HepG2 (cell line): ENCODE measurements at regions not wholly inside any gene's neighbourhood (a gene's known extent, or its start where the extent isn't known, plus 50 kb on each side); places are given as distances from the start of the nearest gene placed in this dataset.

Source experiments
- ERF ChIP-seq: IDR thresholded peaks from 2 replicates; pipeline ENCODE4 v1.6.1; 2018; ENCODE audit warnings: missing biosample characterization, missing genetic modification reagents
- GMEB1 ChIP-seq: sonication (generic); formaldehyde crosslinking; IDR thresholded peaks from 2 replicates; pipeline ENCODE4 v1.5.1; 2020; ENCODE audit warnings: missing genetic modification reagents, mild to moderate bottlenecking, borderline replicate concordance
- GMEB2 ChIP-seq: IDR thresholded peaks from 2 replicates; pipeline ENCODE4 v1.6.1; 2016; ENCODE audit warnings: missing biosample characterization, missing genetic modification reagents, low read depth
- MIER2 ChIP-seq: IDR thresholded peaks from 2 replicates; pipeline ENCODE4 v1.6.1; 2016; ENCODE audit warnings: missing biosample characterization, missing genetic modification reagents
- NFAT5 ChIP-seq: sonication (generic); formaldehyde crosslinking; IDR thresholded peaks from 2 replicates; pipeline ENCODE4 v1.4.0; 2020; ENCODE audit warnings: missing genetic modification reagents
- PHF5A ChIP-seq: IDR thresholded peaks from one replicate; pipeline ENCODE4 v1.6.1; 2018; ENCODE audit warnings: low read depth, missing genetic modification reagents; ENCODE audit not compliant: unreplicated experiment
- RCOR2 ChIP-seq: IDR thresholded peaks from 2 replicates; pipeline ENCODE4 v1.6.1; 2016; ENCODE audit warnings: missing biosample characterization, missing genetic modification reagents
- REXO4 ChIP-seq: sonication (generic); formaldehyde crosslinking; IDR thresholded peaks from 2 replicates; pipeline ENCODE4 v1.8.0; 2022; ENCODE audit warnings: missing genetic modification reagents, mild to moderate bottlenecking, borderline replicate concordance
- SRSF4 ChIP-seq: fragments of 200-400 bp; formaldehyde crosslinking; IDR thresholded peaks from one replicate; pipeline ENCODE4 v1.6.1; 2018; ENCODE audit warnings: mild to moderate bottlenecking, low read depth, low read length, moderate library complexity; ENCODE audit not compliant: poor library complexity, severe bottlenecking
- TARDBP ChIP-seq: sonication (generic); formaldehyde crosslinking; IDR thresholded peaks from 2 replicates; pipeline ENCODE4 v1.8.0; 2022; ENCODE audit warnings: mild to moderate bottlenecking, missing genetic modification reagents
- ZNF460 ChIP-seq: sonication (generic); formaldehyde crosslinking; IDR thresholded peaks from 2 replicates; pipeline ENCODE4 v1.5.1; 2020; ENCODE audit warnings: missing genetic modification reagents, mild to moderate bottlenecking, borderline replicate concordance
- ZNF615 ChIP-seq: sonication (generic); formaldehyde crosslinking; IDR thresholded peaks from 2 replicates; pipeline ENCODE4 v1.5.0; 2020; ENCODE audit warnings: mild to moderate bottlenecking, missing genetic modification reagents, borderline replicate concordance
- ZSCAN5A ChIP-seq: sonication (generic); formaldehyde crosslinking; IDR thresholded peaks from 2 replicates; pipeline ENCODE4 v1.8.0; 2022; ENCODE audit warnings: mild to moderate bottlenecking, missing genetic modification reagents, borderline replicate concordance

GRCh38 chr1:244207042-244207934 lies 156.2 kb downstream of the ZBTB18 start (continued):
- TF ChIP-seq GMEB2 (no peak), PHF5A (CRISPR knock-in tag) (peak; percentile 12), SRSF4 (no peak), ZSCAN5A (CRISPR knock-in tag) (no peak), ZNF615 (CRISPR knock-in tag) (no peak), MIER2 (CRISPR knock-in tag) (no peak), REXO4 (CRISPR knock-in tag) (no peak), NFAT5 (CRISPR knock-in tag) (no peak), RCOR2 (CRISPR knock-in tag) (peak; percentile 32; the same call in 1 of the 2 replicates), ERF (CRISPR knock-in tag) (no peak), TARDBP (CRISPR knock-in tag) (no peak), GMEB1 (CRISPR knock-in tag) (no peak), ZNF460 (CRISPR knock-in tag) (no peak)
